Endothelial cell of umbilical vein (primary cell): ENCODE measurements at regions not wholly inside any gene's neighbourhood (a gene's known extent, or its start where the extent isn't known, plus 50 kb on each side); places are given as distances from the start of the nearest gene placed in this dataset.

Experiments
- BruUV-seq: library from RNA; stranded (reverse); fragments of 400-500 nt; replicated peaks from 2 replicates; lab custom pipeline; 2021; lab: Mats Ljungman, UMichigan
- CTCF ChIA-PET: fragments of 300-600, 350-600 bp; sonication (Branson Sonifier 250); formaldehyde crosslinking; loops from one replicate; lab custom pipeline; 2021; ENCODE audit warnings: antibody characterized with exemption, inconsistent platforms; lab: Charles Lee
- POLR2A ChIA-PET: fragments of 300-600, 350-600 bp; sonication (Branson Sonifier 250); formaldehyde crosslinking; loops from one replicate; lab custom pipeline; 2021; ENCODE audit warnings: antibody characterized with exemption, inconsistent platforms; lab: Charles Lee
- DNase-seq: peaks from one replicate; pipeline ENCODE4 v3.0.0-alpha.2; 2011; ENCODE audit warnings: low read depth, low spot score
- FAIRE-seq: peaks from 2 replicates; lab custom pipeline; 2011; peaks lifted over from hg19 to GRCh38; lab: Jason Lieb, UNC
- H2AFZ ChIP-seq: 2 replicates; pipeline ENCODE4 v1.6.0; 2012; ENCODE audit warnings: low read depth, low read length, control low read depth, inconsistent platforms
- H3K27ac ChIP-seq: 2 replicates; pipeline ENCODE4 v1.5.1; 2011; ENCODE audit warnings: low read depth, mild to moderate bottlenecking, control low read depth, low read length, moderate library complexity; ENCODE audit not compliant: insufficient read depth
- H3K27me3 ChIP-seq, 2 experiments: 2 replicates each; pipeline versions ENCODE4 v1.6.0 to v1.6.1; 2011; ENCODE audit warnings: low read length in 2 of 2, mixed read lengths in 1 of 2; ENCODE audit not compliant: control insufficient read depth in 2 of 2, insufficient read depth in 2 of 2
- H3K36me3 ChIP-seq, 2 experiments: 2 replicates in 1 of 2; 3 replicates in 1 of 2; pipeline ENCODE4 v1.5.1; 2011; ENCODE audit warnings: low read length in 2 of 2, mild to moderate bottlenecking in 1 of 2, moderate library complexity in 1 of 2; ENCODE audit not compliant: control insufficient read depth in 2 of 2, insufficient read depth in 2 of 2; ENCODE audit errors: extremely low read depth in 1 of 2
- H3K4me1 ChIP-seq: 3 replicates; pipeline ENCODE4 v1.5.1; 2011; ENCODE audit warnings: mild to moderate bottlenecking, low read length; ENCODE audit not compliant: control insufficient read depth, insufficient read depth; ENCODE audit errors: extremely low read depth
- H3K4me2 ChIP-seq: 2 replicates; pipeline ENCODE4 v1.6.1; 2011; ENCODE audit warnings: low read length, control low read depth, mixed read lengths; ENCODE audit not compliant: insufficient read depth
- H3K4me3 ChIP-seq, 3 experiments: fragments of 200-600 bp in 1 of 3; sonication (generic), shearing (Covaris generic) in 1 of 3; replicated peaks in 1 of 3; 2 replicates each; pipeline ENCODE4 v1.5.1; 2011 to 2016; ENCODE audit warnings: control low read depth in 3 of 3, low read length in 3 of 3, mild to moderate bottlenecking in 2 of 3, inconsistent platforms in 1 of 3, low read depth in 1 of 3, moderate library complexity in 1 of 3; ENCODE audit not compliant: insufficient read depth in 1 of 3
- H3K79me2 ChIP-seq: 2 replicates; pipeline ENCODE4 v1.6.0; 2012; ENCODE audit warnings: low read length, inconsistent platforms; ENCODE audit not compliant: control insufficient read depth, insufficient read depth
- H3K9ac ChIP-seq: replicated peaks from 2 replicates; pipeline ENCODE3; 2011; ENCODE audit warnings: low read length, control low read depth; ENCODE audit not compliant: insufficient read depth; ENCODE audit errors: extremely low read depth
- H3K9me1 ChIP-seq: replicated peaks from 3 replicates; pipeline ENCODE4 v1.6.0; 2011; ENCODE audit warnings: mild to moderate bottlenecking, low read length; ENCODE audit not compliant: control insufficient read depth, insufficient read depth; ENCODE audit errors: extremely low read depth
- H3K9me3 ChIP-seq: replicated peaks from 2 replicates; pipeline ENCODE4 v1.5.1; 2012; ENCODE audit warnings: low read length, inconsistent platforms; ENCODE audit not compliant: control insufficient read depth, insufficient read depth
- H4K20me1 ChIP-seq: replicated peaks from 2 replicates; pipeline ENCODE3; 2011; ENCODE audit warnings: mild to moderate bottlenecking, low read length; ENCODE audit not compliant: control insufficient read depth, insufficient read depth; ENCODE audit errors: extremely low read depth
- EZH2 ChIP-seq: IDR thresholded peaks from 2 replicates; pipeline ENCODE4 v1.6.1; 2012; ENCODE audit warnings: borderline replicate concordance, low read depth, mild to moderate bottlenecking, moderate library complexity, low read length, inconsistent platforms; ENCODE audit not compliant: severe bottlenecking
- FOS ChIP-seq: IDR thresholded peaks from 2 replicates; pipeline ENCODE4 v1.6.1; 2011; ENCODE audit warnings: mild to moderate bottlenecking, low read length, moderate library complexity, borderline replicate concordance; ENCODE audit not compliant: insufficient read depth
- GATA2 ChIP-seq: IDR thresholded peaks from 2 replicates; pipeline ENCODE4 v1.7.0; 2011; ENCODE audit warnings: low read depth, mild to moderate bottlenecking, moderate library complexity, mixed read lengths, low read length; ENCODE audit not compliant: insufficient read length, insufficient read depth
- JUN ChIP-seq: IDR thresholded peaks from 2 replicates; pipeline ENCODE4 v1.6.1; 2011; ENCODE audit warnings: borderline replicate concordance, low read depth; ENCODE audit not compliant: insufficient read length, insufficient read depth
- MYC ChIP-seq: IDR thresholded peaks from one replicate; pipeline ENCODE4 v1.6.1; 2011; ENCODE audit warnings: mild to moderate bottlenecking, low read depth, low read length
- POLR2A ChIP-seq: IDR thresholded peaks from 2 replicates; pipeline ENCODE4 v1.6.1; 2012; ENCODE audit warnings: low read depth, mild to moderate bottlenecking, control low read depth, low read length
- POLR2AphosphoS5 ChIP-seq: IDR thresholded peaks from 2 replicates; pipeline ENCODE4 v1.6.1; 2012; ENCODE audit warnings: low read depth, mild to moderate bottlenecking, control low read depth, low read length, moderate library complexity; ENCODE audit not compliant: insufficient read depth
- dilution Hi-C: fragments of 300-500 bp; cut with MboI; formaldehyde crosslinking; loops from one replicate; pipeline ENCODE4 v1.15.0; 2019; ENCODE audit warnings: low sequenced_read_pairs; ENCODE audit not compliant: extremely low pct_ligation_motif_present
- intact Hi-C: fragments of 100-400 bp; cut with micrococcal nuclease; formaldehyde crosslinking; loops from one replicate; pipeline ENCODE4 v1.10.0; 2022
- TF ChIP-seq, protein P1 (sequence below), 2 donors: IDR thresholded peaks; 1 replicate in 1 of 2; 2 replicates in 1 of 2; pipeline ENCODE4 v1.5.1; 2011; ENCODE audit warnings: low read length in 2 of 2, mild to moderate bottlenecking in 2 of 2, moderate library complexity in 2 of 2, control low read depth in 1 of 2, inconsistent platforms in 1 of 2, low read depth in 1 of 2; ENCODE audit not compliant: insufficient read depth in 1 of 2; ENCODE audit errors: extremely low read depth in 1 of 2
- TF ChIP-seq, protein P2 (sequence below): IDR thresholded peaks from 2 replicates; pipeline ENCODE4 v1.6.1; 2011; ENCODE audit not compliant: insufficient read depth, insufficient read length

DNA sequence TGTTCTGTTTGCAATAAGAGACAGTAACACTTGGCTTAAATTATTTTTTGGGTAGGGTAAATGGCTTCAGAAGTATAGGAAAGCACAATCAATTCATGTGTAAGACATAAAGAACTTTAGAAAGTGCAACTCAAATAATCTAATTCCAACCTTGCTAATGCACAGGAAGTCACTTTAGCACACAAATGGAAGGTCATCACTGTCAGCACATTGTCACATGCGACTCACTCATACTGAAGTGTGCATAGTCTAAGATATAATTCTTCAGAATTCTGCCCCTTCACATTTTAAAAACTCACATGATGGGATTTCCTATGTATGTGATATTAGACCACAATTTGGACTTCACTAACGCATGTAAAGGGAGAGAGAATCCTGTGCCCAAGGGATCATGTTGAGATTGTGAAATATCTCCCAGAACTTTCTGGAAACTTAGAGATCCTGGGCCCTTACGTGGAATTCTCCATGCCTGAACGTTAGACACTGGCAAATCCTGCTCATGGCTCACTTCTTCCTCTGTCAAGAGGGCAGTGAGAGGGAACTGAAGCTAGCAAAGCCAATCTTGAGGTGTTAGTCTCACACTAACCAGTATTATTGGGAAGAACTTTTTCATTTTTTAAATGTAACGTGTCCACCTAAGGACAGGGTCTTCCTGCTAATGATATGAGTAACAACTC lies 403.2 kb upstream of the PTGER4 start:
- no TSS peak for BruUV-seq
- CTCF ChIA-PET: interaction anchor here (1.4 kb wide), 1 partner anchor 328 kb away, joined by 3 read pairs; no protein-coding TSS in a partner anchor
- TF ChIP-seq, protein P1, sequence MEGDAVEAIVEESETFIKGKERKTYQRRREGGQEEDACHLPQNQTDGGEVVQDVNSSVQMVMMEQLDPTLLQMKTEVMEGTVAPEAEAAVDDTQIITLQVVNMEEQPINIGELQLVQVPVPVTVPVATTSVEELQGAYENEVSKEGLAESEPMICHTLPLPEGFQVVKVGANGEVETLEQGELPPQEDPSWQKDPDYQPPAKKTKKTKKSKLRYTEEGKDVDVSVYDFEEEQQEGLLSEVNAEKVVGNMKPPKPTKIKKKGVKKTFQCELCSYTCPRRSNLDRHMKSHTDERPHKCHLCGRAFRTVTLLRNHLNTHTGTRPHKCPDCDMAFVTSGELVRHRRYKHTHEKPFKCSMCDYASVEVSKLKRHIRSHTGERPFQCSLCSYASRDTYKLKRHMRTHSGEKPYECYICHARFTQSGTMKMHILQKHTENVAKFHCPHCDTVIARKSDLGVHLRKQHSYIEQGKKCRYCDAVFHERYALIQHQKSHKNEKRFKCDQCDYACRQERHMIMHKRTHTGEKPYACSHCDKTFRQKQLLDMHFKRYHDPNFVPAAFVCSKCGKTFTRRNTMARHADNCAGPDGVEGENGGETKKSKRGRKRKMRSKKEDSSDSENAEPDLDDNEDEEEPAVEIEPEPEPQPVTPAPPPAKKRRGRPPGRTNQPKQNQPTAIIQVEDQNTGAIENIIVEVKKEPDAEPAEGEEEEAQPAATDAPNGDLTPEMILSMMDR (IDR thresholded peaks at IDR 0.05; ENCODE audit: extremely low read depth in 1 of 2, insufficient read depth in 1 of 2, low read depth in 1 of 2, low read length in 2 of 2): no peak
- TF ChIP-seq FOS: no peak
- TF ChIP-seq POLR2AphosphoS5: no peak
- no peak for TF ChIP-seq POLR2A
- TF ChIP-seq MYC: no peak
- no peak for TF ChIP-seq EZH2
- TF ChIP-seq, protein P2, sequence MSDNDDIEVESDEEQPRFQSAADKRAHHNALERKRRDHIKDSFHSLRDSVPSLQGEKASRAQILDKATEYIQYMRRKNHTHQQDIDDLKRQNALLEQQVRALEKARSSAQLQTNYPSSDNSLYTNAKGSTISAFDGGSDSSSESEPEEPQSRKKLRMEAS: no peak
- no peak for TF ChIP-seq GATA2
- no peak for TF ChIP-seq JUN

More for the DNA sequence above, 403.2 kb upstream of the PTGER4 start:
- Histone ChIP-seq H3K4me2 (no peak overlapping the region), H3K36me3 (no peaks in the 10 kb centered on the region), H3K4me1 (no peaks in the 10 kb centered on the region), H3K4me3 (no peak overlapping the region), H3K9ac (no peak overlapping the region), H3K27me3 (no peaks in the 10 kb centered on the region), H3K9me1 (no peaks in the 10 kb centered on the region), H3K27ac (no peak overlapping the region), H3K79me2 (no peaks in the 10 kb centered on the region), H2AFZ (no peak overlapping the region), H4K20me1 (no peaks in the 10 kb centered on the region), H3K9me3 (no peaks in the 10 kb centered on the region)
- DNase-seq (no peak), FAIRE-seq (no peak)
- dilution Hi-C loops (no loop called here), intact Hi-C loops (no loop called here)
- POLR2A ChIA-PET: no interaction called here
